KMS-11 (cell line): ENCODE measurements at regions not wholly inside any gene's neighbourhood (a gene's known extent, or its start where the extent isn't known, plus 50 kb on each side); places are given as distances from the start of the nearest gene placed in this dataset.

Experiments used
- H2AFZ ChIP-seq: fragments of 200-600 bp; sonication (generic); 2 replicates; pipeline ENCODE4 v1.6.1; 2016; ENCODE audit warnings: antibody characterized with exemption, mixed run types, low read depth
- H3K27ac ChIP-seq: fragments of 200-600 bp; sonication (generic); 2 replicates; pipeline ENCODE4 v1.6.1; 2016; ENCODE audit warnings: mild to moderate bottlenecking, mixed run types
- H3K27me3 ChIP-seq: fragments of 200-600 bp; sonication (generic); 2 replicates; pipeline ENCODE4 v1.6.1; 2017; ENCODE audit warnings: mild to moderate bottlenecking, low read depth, mixed run types, moderate library complexity; ENCODE audit not compliant: insufficient read depth
- H3K36me3 ChIP-seq: fragments of 200-600 bp; sonication (generic); 2 replicates; pipeline ENCODE4 v1.6.1; 2017; ENCODE audit warnings: mild to moderate bottlenecking, mixed run types; ENCODE audit not compliant: insufficient read depth
- H3K4me1 ChIP-seq: fragments of 200-600 bp; sonication (generic); 2 replicates; pipeline ENCODE4 v1.6.1; 2016; ENCODE audit warnings: mild to moderate bottlenecking, low read depth, mixed run types; ENCODE audit not compliant: poor library complexity, severe bottlenecking
- H3K4me2 ChIP-seq: fragments of 200-600 bp; sonication (generic); 2 replicates; pipeline ENCODE4 v1.7.0; 2016; ENCODE audit warnings: mild to moderate bottlenecking, mixed run types
- H3K4me3 ChIP-seq: fragments of 200-600 bp; sonication (generic); IDR thresholded peaks from 2 replicates; pipeline ENCODE4 v1.6.1; 2017; ENCODE audit warnings: low read depth, low read length, mixed read lengths; ENCODE audit not compliant: insufficient read depth
- H3K79me2 ChIP-seq: fragments of 200-600 bp; sonication (generic); 2 replicates; pipeline ENCODE4 v1.6.1; 2016; ENCODE audit warnings: low read depth, mixed run types; ENCODE audit not compliant: insufficient read depth
- H3K9ac ChIP-seq: fragments of 200-600 bp; sonication (generic); 2 replicates; pipeline ENCODE4 v1.6.1; 2016; ENCODE audit warnings: mild to moderate bottlenecking, mixed run types
- H4K20me1 ChIP-seq: fragments of 200-600 bp; sonication (generic); 2 replicates; pipeline ENCODE4 v1.6.1; 2016; ENCODE audit warnings: mild to moderate bottlenecking, mixed run types; ENCODE audit not compliant: insufficient read depth
- CTCF ChIP-seq: fragments of 200-600 bp; sonication (generic); conservative IDR thresholded peaks from 2 replicates; pipeline ENCODE4 v1.6.1; 2017; ENCODE audit warnings: low read depth, mild to moderate bottlenecking, antibody characterized with exemption, low read length, moderate library complexity, mixed read lengths

DNA sequence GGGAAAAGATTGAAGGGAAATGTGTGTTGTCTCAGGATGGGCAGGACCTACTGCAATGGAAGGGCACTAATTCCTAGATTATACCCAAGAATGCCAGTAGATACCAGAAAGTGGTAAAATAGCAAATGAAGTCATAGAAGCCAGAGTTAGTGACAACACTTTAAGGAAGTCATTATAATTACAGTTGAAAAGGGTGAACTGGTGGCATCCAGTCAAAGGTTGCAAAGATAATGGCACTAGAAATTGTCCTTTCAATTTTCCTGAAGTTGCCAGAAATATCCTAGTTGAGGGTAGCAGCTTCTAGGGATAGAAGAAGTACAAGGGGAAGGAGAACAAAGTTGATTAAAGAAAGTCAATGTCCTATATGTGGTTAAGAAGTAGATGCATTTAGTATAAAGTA lies 68.8 kb upstream of the GLS start:
- Histone ChIP-seq H3K4me3 (no peak overlapping the region), H3K4me2 (no peak overlapping the region)

GRCh38 chr2:190812506-190813294 lies 67.9 kb upstream of the GLS start:
- Histone ChIP-seq H3K4me3 (no peak overlapping the region), H3K27ac (no peak overlapping the region)

More for the DNA sequence above, 68.8 kb upstream of the GLS start:
- Histone ChIP-seq H3K27me3 (no peaks in the 10 kb centered on the region), H3K27ac (no peak overlapping the region), H2AFZ (no peak overlapping the region), H3K4me1 (peaks cover 6% of the 10 kb centered on the region), H4K20me1 (no peaks in the 10 kb centered on the region), H3K36me3 (no peaks in the 10 kb centered on the region), H3K79me2 (no peaks in the 10 kb centered on the region), H3K9ac (no peak overlapping the region)
- TF ChIP-seq CTCF = no peak

DNA sequence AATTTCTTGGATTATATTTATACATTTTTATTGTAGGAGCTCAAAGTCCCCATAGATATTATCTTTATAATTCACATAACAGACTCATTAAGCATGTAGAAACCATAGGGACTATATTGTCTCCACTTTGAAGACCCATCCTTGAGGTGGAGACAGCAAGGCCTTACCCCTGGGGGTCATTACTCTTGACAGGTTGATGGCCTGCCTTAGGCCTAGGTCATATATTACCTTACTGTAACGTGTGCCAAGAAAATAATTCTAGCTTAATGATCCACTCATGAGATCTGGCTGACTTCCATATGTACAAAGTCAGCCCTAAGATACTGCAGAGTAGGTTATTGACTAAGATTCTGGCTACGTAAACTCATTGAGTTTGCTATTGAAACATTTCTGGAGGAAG lies 65.4 kb upstream of the GLS start:
- Histone ChIP-seq H3K4me3 (no peak overlapping the region), H3K27ac (no peak overlapping the region), H3K79me2 (no peaks in the 10 kb centered on the region), H2AFZ (no peak overlapping the region), H3K36me3 (no peaks in the 10 kb centered on the region), H3K4me2 (no peak overlapping the region), H3K9ac (no peak overlapping the region), H3K27me3 (no peaks in the 10 kb centered on the region), H4K20me1 (no peaks in the 10 kb centered on the region), H3K4me1 (no peaks in the 10 kb centered on the region)
- TF ChIP-seq CTCF = no peak

More at GRCh38 chr2:190812506-190813294, 67.9 kb upstream of the GLS start:
- Histone ChIP-seq H4K20me1 (no peaks in the 10 kb centered on the region), H3K36me3 (no peaks in the 10 kb centered on the region), H2AFZ (no peak overlapping the region), H3K4me1 (no peaks in the 10 kb centered on the region), H3K4me2 (no peak overlapping the region), H3K79me2 (no peaks in the 10 kb centered on the region), H3K9ac (no peak overlapping the region), H3K27me3 (no peaks in the 10 kb centered on the region)
- TF ChIP-seq CTCF = no peak

DNA sequence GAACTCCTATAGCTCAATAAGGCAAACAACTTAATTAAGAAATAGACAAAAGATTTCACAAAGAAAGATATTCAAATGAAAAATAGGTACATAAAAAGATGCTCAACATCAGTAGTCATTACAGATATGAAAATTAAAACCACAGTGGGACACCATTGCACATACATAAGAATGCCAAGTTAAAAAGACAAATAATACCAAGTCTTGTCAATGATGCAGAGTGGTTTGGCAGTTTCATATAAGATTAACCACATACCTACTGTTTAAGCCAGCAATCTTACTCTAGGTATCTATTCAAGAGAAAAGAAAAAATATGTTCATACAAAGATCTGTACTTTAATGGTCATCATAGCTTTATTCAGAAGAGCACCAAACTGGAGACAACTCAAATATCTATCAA lies 63.5 kb upstream of the GLS start:
- Histone ChIP-seq H3K36me3 (no peaks in the 10 kb centered on the region), H3K9ac (no peak overlapping the region), H3K27me3 (no peaks in the 10 kb centered on the region), H4K20me1 (no peaks in the 10 kb centered on the region), H3K79me2 (no peaks in the 10 kb centered on the region), H3K4me3 (no peak overlapping the region), H2AFZ (no peak overlapping the region), H3K27ac (no peak overlapping the region), H3K4me2 (no peak overlapping the region), H3K4me1 (no peaks in the 10 kb centered on the region)
- no peak for TF ChIP-seq CTCF
